Hepatocyte (in vitro differentiated cells): ENCODE measurements at regions not wholly inside any gene's neighbourhood (a gene's known extent, or its start where the extent isn't known, plus 50 kb on each side); places are given as distances from the start of the nearest gene placed in this dataset.

ENCODE experiments used
- CTCF ChIP-seq: fragments of 200-600 bp; sonication (generic); IDR thresholded peaks from 2 replicates; pipeline ENCODE4 v1.5.1; 2016; ENCODE audit warnings: antibody characterized with exemption, mild to moderate bottlenecking; ENCODE audit not compliant: poor library complexity
- EZH2 ChIP-seq: fragments of 200-600 bp; sonication (generic); IDR thresholded peaks from 2 replicates; pipeline ENCODE4 v1.6.1; 2016; ENCODE audit warnings: antibody characterized with exemption, mild to moderate bottlenecking, borderline replicate concordance

DNA sequence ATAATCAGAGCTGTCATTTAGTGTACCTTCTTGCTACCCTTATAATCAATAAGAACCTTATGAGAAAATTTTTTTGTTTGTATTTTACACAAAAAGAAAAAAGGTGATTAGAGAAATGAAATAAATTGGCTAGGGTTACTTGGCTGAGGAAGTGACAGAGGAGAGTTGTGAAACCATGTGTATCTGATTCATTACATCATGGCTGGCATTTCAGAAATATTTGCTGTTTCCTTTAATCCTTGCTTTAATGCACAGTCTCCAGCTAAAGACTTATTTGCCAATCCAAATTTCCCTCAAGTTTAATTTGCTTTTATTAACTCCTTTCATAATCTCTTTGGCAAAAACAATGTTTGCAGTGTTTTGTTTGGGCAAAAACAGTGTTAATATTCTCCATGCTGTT lies 543.1 kb downstream of the KIF4B start:
- no peak for TF ChIP-seq CTCF
- no peak for TF ChIP-seq EZH2
